ENCODE measurements at regions not wholly inside any gene's neighbourhood (a gene's known extent, or its start where the extent isn't known, plus 50 kb on each side); places are given as distances from the start of the nearest gene placed in this dataset.

GRCh38 chr1:45259053-45259452 lies 52.6 kb upstream of the ZSWIM5 start:
- TF ChIP-seq CREB1 (CRISPR knock-in tag; IDR thresholded peaks at IDR 0.05; ENCODE audit: low read depth) (no peak), EZH2phosphoT487 (IDR thresholded peaks at IDR 0.05; ENCODE audit: unreplicated experiment) (no peak), CTCF (conservative IDR thresholded peaks at IDR 0.05; ENCODE audit: low read depth in 2 of 2) (no peak), POLR2AphosphoS5 (IDR thresholded peaks at IDR 0.05; ENCODE audit: low read depth) (no peak), STAT1 (IDR thresholded peaks at IDR 0.05; ENCODE audit: unreplicated experiment) (no peak), NANOG (IDR thresholded peaks at IDR 0.05; ENCODE audit: borderline replicate concordance) (no peak), REST (IDR thresholded peaks at IDR 0.05; ENCODE audit: unreplicated experiment) (no peak), ZNF114 (CRISPR knock-in tag; IDR thresholded peaks at IDR 0.05) (no peak), ZNF331 (CRISPR knock-in tag; IDR thresholded peaks at IDR 0.05; ENCODE audit: low read depth) (no peak), ZNF462 (CRISPR knock-in tag; IDR thresholded peaks at IDR 0.05) (no peak), ETS1 (IDR thresholded peaks at IDR 0.05) (no peak), JUNB (IDR thresholded peaks at IDR 0.05; ENCODE audit: unreplicated experiment) (no peak), EZH2 (IDR thresholded peaks at IDR 0.05; ENCODE audit: low read depth, unreplicated experiment) (no peak)
- H3K27me3 Mint-ChIP-seq (ENCODE audit: insufficient read depth, low read depth, poor library complexity): peaks cover 8% of the 10 kb centered on the region
- no peak overlapping the region for H3K4me2 ChIP-seq
- H3K36me3 ChIP-seq (ENCODE audit: insufficient read depth): peaks cover 3% of the 10 kb centered on the region; the same call in 1 of the 2 replicates
- H3K27ac ChIP-seq (ENCODE audit: low read depth): no peak overlapping the region
- H3K4me1 Mint-ChIP-seq: no peaks in the 10 kb centered on the region
- H3K27ac Mint-ChIP-seq: no peak overlapping the region
- H2AFZ ChIP-seq: no peak overlapping the region
- peaks cover 37% of the 10 kb centered on the region for H3K36me3 Mint-ChIP-seq (ENCODE audit: low read depth)
- peaks cover 4% of the 10 kb centered on the region; the same call in 1 of the 2 replicates for H3K9me2 ChIP-seq (ENCODE audit: insufficient read depth)
- DNase-seq (ENCODE audit: low spot score) (no peak), ATAC-seq (no peak)
- no peaks in the 10 kb centered on the region for H3K4me1 ChIP-seq (ENCODE audit: insufficient read depth)
- no peaks in the 10 kb centered on the region for H3K79me2 ChIP-seq (replicated peaks; ENCODE audit: insufficient read depth)
- no peak overlapping the region for H3K4me3 ChIP-seq
- peaks cover 56% of the 10 kb centered on the region for H3K9me3 Mint-ChIP-seq
- no peaks in the 10 kb centered on the region for H3K27me3 ChIP-seq (ENCODE audit: insufficient read depth)
- no peaks in the 10 kb centered on the region for H4K20me1 ChIP-seq (replicated peaks; ENCODE audit: insufficient read depth)
- H3K4me3 Mint-ChIP-seq: no peak overlapping the region
- H3F3A ChIP-seq (replicated peaks; ENCODE audit: low read depth): no peaks in the 10 kb centered on the region

Data from GM23338 (cell line).